GM23338 (cell line): ENCODE measurements at regions not wholly inside any gene's neighbourhood (a gene's known extent, or its start where the extent isn't known, plus 50 kb on each side); places are given as distances from the start of the nearest gene placed in this dataset.

ENCODE experiments used
- ATAC-seq: fragments of 200-7000 bp; cut with Tn5 transposase; 3 replicates; pipeline ENCODE4 v1.9.1; 2020
- DNase-seq: peaks from one replicate; pipeline ENCODE4 v3.0.0-alpha.2; 2015; ENCODE audit warnings: low spot score
- H2AFZ ChIP-seq: fragments of 200-600 bp; sonication (generic); 2 replicates; pipeline ENCODE4 v1.8.0; 2016; ENCODE audit warnings: antibody characterized with exemption, mild to moderate bottlenecking, moderate library complexity
- H3F3A ChIP-seq: fragments of 200-600 bp; sonication (generic); replicated peaks from 2 replicates; pipeline ENCODE4 v1.8.0; 2017; ENCODE audit warnings: antibody characterized with exemption, mixed run types, low read depth
- H3K27ac ChIP-seq: fragments of 200-600 bp; sonication (generic); 2 replicates; pipeline ENCODE4 v1.6.1; 2016; ENCODE audit warnings: low read depth
- H3K27me3 ChIP-seq: fragments of 200-600 bp; sonication (generic); 2 replicates; pipeline ENCODE4 v1.8.0; 2016; ENCODE audit warnings: mild to moderate bottlenecking, mixed run types, moderate library complexity; ENCODE audit not compliant: insufficient read depth
- H3K36me3 ChIP-seq: fragments of 200-600 bp; sonication (generic); 2 replicates; pipeline ENCODE4 v1.8.0; 2016; ENCODE audit warnings: mild to moderate bottlenecking; ENCODE audit not compliant: insufficient read depth
- H3K4me1 ChIP-seq: fragments of 200-600 bp; sonication (generic); 2 replicates; pipeline ENCODE4 v1.8.0; 2016; ENCODE audit warnings: mild to moderate bottlenecking, moderate library complexity; ENCODE audit not compliant: insufficient read depth
- H3K4me2 ChIP-seq: fragments of 200-600 bp; sonication (generic); 2 replicates; pipeline ENCODE4 v1.7.1; 2017; ENCODE audit warnings: mixed run types
- H3K4me3 ChIP-seq: fragments of 200-600 bp; sonication (generic); 2 replicates; pipeline ENCODE4 v1.6.1; 2016; ENCODE audit warnings: mixed run types
- H3K79me2 ChIP-seq: fragments of 200-600 bp; sonication (generic); replicated peaks from 2 replicates; pipeline ENCODE4 v1.8.0; 2017; ENCODE audit warnings: mild to moderate bottlenecking; ENCODE audit not compliant: insufficient read depth
- H3K9me2 ChIP-seq: fragments of 200-600 bp; sonication (generic); 2 replicates; pipeline ENCODE4 v1.8.0; 2017; ENCODE audit not compliant: insufficient read depth
- H4K20me1 ChIP-seq: fragments of 200-600 bp; sonication (generic); replicated peaks from 2 replicates; pipeline ENCODE4 v1.8.0; 2017; ENCODE audit warnings: mild to moderate bottlenecking; ENCODE audit not compliant: insufficient read depth
- H3K27ac Mint-ChIP-seq: 2 replicates; pipeline ENCODE4 v1.8.0; 2020; ENCODE audit warnings: inconsistent platforms, mild to moderate bottlenecking, moderate library complexity, mixed read lengths
- H3K27me3 Mint-ChIP-seq: 3 replicates; pipeline ENCODE4 v1.8.0; 2022; ENCODE audit warnings: low read depth, mild to moderate bottlenecking, moderate library complexity, mixed read lengths, inconsistent platforms; ENCODE audit not compliant: insufficient read depth, poor library complexity
- H3K36me3 Mint-ChIP-seq: 3 replicates; pipeline ENCODE4 v1.8.0; 2021; ENCODE audit warnings: low read depth, mild to moderate bottlenecking, inconsistent platforms, moderate library complexity, mixed read lengths
- H3K4me1 Mint-ChIP-seq: 3 replicates; pipeline ENCODE4 v1.8.0; 2020; ENCODE audit warnings: mild to moderate bottlenecking, inconsistent platforms, mixed read lengths
- H3K4me3 Mint-ChIP-seq: 3 replicates; pipeline ENCODE4 v1.8.0; 2021; ENCODE audit warnings: moderate library complexity, mild to moderate bottlenecking, inconsistent platforms, mixed read lengths
- H3K9me3 Mint-ChIP-seq: 3 replicates; pipeline ENCODE4 v1.8.0; 2020; ENCODE audit warnings: moderate library complexity, mild to moderate bottlenecking, inconsistent platforms, mixed read lengths
- CREB1 ChIP-seq: fragments of 250-450 bp; sonication (Bioruptor Pico); IDR thresholded peaks from 2 replicates; pipeline ENCODE4 v1.5.0; 2020; ENCODE audit warnings: low read depth, mild to moderate bottlenecking, moderate library complexity
- ETS1 ChIP-seq: IDR thresholded peaks from 2 replicates; pipeline ENCODE4 v1.6.1; 2016; ENCODE audit warnings: antibody characterized with exemption
- EZH2 ChIP-seq: fragments of 200-600 bp; sonication (generic); IDR thresholded peaks from one replicate; pipeline ENCODE4 v1.8.0; 2017; ENCODE audit warnings: antibody characterized with exemption, mild to moderate bottlenecking, low read depth; ENCODE audit not compliant: unreplicated experiment
- EZH2phosphoT487 ChIP-seq: fragments of 200-600 bp; sonication (generic); IDR thresholded peaks from one replicate; pipeline ENCODE4 v1.8.1; 2018; ENCODE audit warnings: antibody characterized with exemption; ENCODE audit not compliant: unreplicated experiment
- NANOG ChIP-seq: IDR thresholded peaks from 2 replicates; pipeline ENCODE4 v1.6.1; 2016; ENCODE audit warnings: antibody characterized with exemption, borderline replicate concordance
- REST ChIP-seq: IDR thresholded peaks from one replicate; pipeline ENCODE4 v1.6.1; 2018; ENCODE audit warnings: antibody characterized with exemption; ENCODE audit not compliant: unreplicated experiment
- ZNF462 ChIP-seq: fragments of 250-450 bp; sonication (Bioruptor Pico); IDR thresholded peaks from 2 replicates; pipeline ENCODE4 v1.5.0; 2020; ENCODE audit warnings: mild to moderate bottlenecking, moderate library complexity

GRCh38 chr10:3950676-3951275 lies 165.8 kb upstream of the KLF6 start:
- no peaks in the 10 kb centered on the region for H3K9me2 ChIP-seq
- H3K36me3 Mint-ChIP-seq, result no peaks in the 10 kb centered on the region
- ATAC-seq (no peak), DNase-seq (no peak)
- peaks cover 19% of the 10 kb centered on the region for H3K4me1 Mint-ChIP-seq
- H3K27me3 ChIP-seq, result no peaks in the 10 kb centered on the region
- TF ChIP-seq ZNF462 (CRISPR knock-in tag), result no peak
- TF ChIP-seq EZH2phosphoT487, result no peak
- no peak for TF ChIP-seq REST
- no peak for TF ChIP-seq EZH2
- TF ChIP-seq ETS1, result no peak
- TF ChIP-seq CREB1, result no peak
- no peak for TF ChIP-seq NANOG
- H4K20me1 ChIP-seq, result no peaks in the 10 kb centered on the region
- peaks cover 13% of the 10 kb centered on the region for H3K27me3 Mint-ChIP-seq
- no peaks in the 10 kb centered on the region for H3K9me3 Mint-ChIP-seq
- H3K4me3 Mint-ChIP-seq, result no peak overlapping the region
- no peak overlapping the region for H3K27ac Mint-ChIP-seq
- no peaks in the 10 kb centered on the region for H3K79me2 ChIP-seq
- no peak overlapping the region for H3K27ac ChIP-seq
- H2AFZ ChIP-seq, result no peak overlapping the region
- H3K4me2 ChIP-seq, result no peak overlapping the region
- no peak overlapping the region for H3K4me3 ChIP-seq
- H3K4me1 ChIP-seq, result peaks cover 6% of the 10 kb centered on the region; the same call in 1 of the 2 replicates
- no peaks in the 10 kb centered on the region for H3K36me3 ChIP-seq
- no peaks in the 10 kb centered on the region for H3F3A ChIP-seq
